Neural progenitor cell (in vitro differentiated cells): ENCODE measurements at regions not wholly inside any gene's neighbourhood (a gene's known extent, or its start where the extent isn't known, plus 50 kb on each side); places are given as distances from the start of the nearest gene placed in this dataset.

Source experiments
- CTCF ChIP-seq: fragments of 200-600 bp; sonication (generic); IDR thresholded peaks from 2 replicates; pipeline ENCODE4 v1.5.1; 2017; ENCODE audit warnings: antibody characterized with exemption, mild to moderate bottlenecking
- EZH2 ChIP-seq: fragments of 200-600 bp; sonication (generic); IDR thresholded peaks from 2 replicates; pipeline ENCODE4 v1.6.1; 2017; ENCODE audit warnings: antibody characterized with exemption, mild to moderate bottlenecking, moderate library complexity
- EZH2phosphoT487 ChIP-seq: fragments of 200-600 bp; sonication (generic); IDR thresholded peaks from 2 replicates; pipeline ENCODE4 v1.6.1; 2017; ENCODE audit warnings: antibody characterized with exemption

GRCh38 chr5:141757402-141757801, 75.4 kb upstream of the ARAP3 start:
- TF ChIP-seq CTCF (peak; percentile 59), EZH2 (no peak), EZH2phosphoT487 (no peak)
